GM12878 (cell line): ENCODE measurements at regions not wholly inside any gene's neighbourhood (a gene's known extent, or its start where the extent isn't known, plus 50 kb on each side); places are given as distances from the start of the nearest gene placed in this dataset.

Experiments used
- CUX1 ChIP-seq: IDR thresholded peaks from 2 replicates; pipeline ENCODE4 v1.6.1; 2012; ENCODE audit warnings: improper control_type of control experiment, low read depth, low read length; ENCODE audit not compliant: insufficient replicate concordance
- E2F4 ChIP-seq: IDR thresholded peaks from 2 replicates; pipeline ENCODE4 v1.6.1; 2012; ENCODE audit warnings: low read depth, low read length, improper control_type of control experiment
- MTA3 ChIP-seq: IDR thresholded peaks from 2 replicates; pipeline ENCODE4 v1.6.1; 2012; ENCODE audit warnings: low read length, inconsistent platforms, borderline replicate concordance
- MYC ChIP-seq: IDR thresholded peaks from 2 replicates; pipeline ENCODE4 v1.6.1; 2011; ENCODE audit warnings: mild to moderate bottlenecking, low read length, moderate library complexity, inconsistent platforms; ENCODE audit not compliant: insufficient read depth, insufficient replicate concordance, insufficient read length, severe bottlenecking
- PRDM15 ChIP-seq: fragments of 450-650 bp; formaldehyde crosslinking; IDR thresholded peaks from 2 replicates; pipeline ENCODE4 v1.4.0; 2020; ENCODE audit warnings: mild to moderate bottlenecking, moderate library complexity
- ZBTB4 ChIP-seq: fragments of 450-650 bp; formaldehyde crosslinking; IDR thresholded peaks from 2 replicates; pipeline ENCODE4 v1.4.0; 2022; ENCODE audit warnings: mild to moderate bottlenecking, moderate library complexity

GRCh38 chr5:57857696-57858095, 375.1 kb upstream of the ACTBL2 start (continued):
- TF ChIP-seq PRDM15: no peak
- TF ChIP-seq E2F4: no peak
- no peak for TF ChIP-seq CUX1
- TF ChIP-seq MTA3: no peak
- TF ChIP-seq ZBTB4 (CRISPR knock-in tag): no peak
- TF ChIP-seq MYC: no peak
- TF ChIP-seq, all 136 proteins: peak for 0
